ACHN (cell line): ENCODE measurements at regions not wholly inside any gene's neighbourhood (a gene's known extent, or its start where the extent isn't known, plus 50 kb on each side); places are given as distances from the start of the nearest gene placed in this dataset.
A peak's percentile ranks its signal among the peaks of the same experiment; 100 is the strongest.

Source experiments
- DNase-seq: peaks from one replicate; pipeline ENCODE4 v3.0.0-alpha.2; 2015
- in situ Hi-C: cut with HindIII; loops from 2 replicates; pipeline ENCODE4 v1.10.0; 2017; ENCODE audit warnings: low sequenced_read_pairs, low pct_ligation_motif_present, low pct_unique_long_range_greater_than_20kb

- in situ Hi-C loops = no loop called here
These were observed 165.2 kb upstream of the RBMS1 start for GRCh38 chr2:160658851-160659250.

GRCh38 chr2:160660741-160661140 lies 167.1 kb upstream of the RBMS1 start:
- in situ Hi-C loops = no loop called here
- no peak for DNase-seq

More at GRCh38 chr2:160658851-160659250, 165.2 kb upstream of the RBMS1 start:
- DNase-seq = no peak

GRCh38 chr2:160664603-160665140 lies 171.1 kb upstream of the RBMS1 start:
- no peak for DNase-seq
- in situ Hi-C loops = no loop called here

- in situ Hi-C loops = no loop called here
- peak; percentile 81 for DNase-seq
These were observed 172.8 kb upstream of the RBMS1 start for GRCh38 chr2:160666154-160667060.

GRCh38 chr2:160667811-160668210 lies 174.2 kb upstream of the RBMS1 start:
- in situ Hi-C loops = no loop called here
- no peak for DNase-seq

GRCh38 chr2:160670618-160671017 lies 177.0 kb upstream of the RBMS1 start:
- DNase-seq = no peak
- in situ Hi-C loops = no loop called here

GRCh38 chr2:160672211-160672610 lies 178.6 kb upstream of the RBMS1 start:
- in situ Hi-C loops = no loop called here
- no peak for DNase-seq

- DNase-seq = no peak
- in situ Hi-C loops = no loop called here
These were observed 180.6 kb upstream of the RBMS1 start for GRCh38 chr2:160674146-160674750.

- in situ Hi-C loops = no loop called here
- no peak for DNase-seq
These were observed 186.1 kb upstream of the RBMS1 start for GRCh38 chr2:160679686-160680085.

- in situ Hi-C loops = no loop called here
- no peak for DNase-seq
These were observed 186.7 kb upstream of the RBMS1 start for GRCh38 chr2:160680294-160680693.

GRCh38 chr2:160680974-160681373 lies 187.4 kb upstream of the RBMS1 start:
- in situ Hi-C loops = no loop called here

GRCh38 chr2:160683206-160683605 lies 189.6 kb upstream of the RBMS1 start:
- in situ Hi-C loops = no loop called here
- DNase-seq = no peak

More at GRCh38 chr2:160680974-160681373, 187.4 kb upstream of the RBMS1 start:
- no peak for DNase-seq

GRCh38 chr2:160687629-160688028 lies 194.0 kb upstream of the RBMS1 start:
- no peak for DNase-seq
- in situ Hi-C loops = no loop called here

- DNase-seq = no peak
- in situ Hi-C loops = no loop called here
These were observed 195.8 kb upstream of the RBMS1 start for GRCh38 chr2:160689441-160689840.

GRCh38 chr2:160694221-160694620 lies 200.6 kb upstream of the RBMS1 start:
- no peak for DNase-seq
- in situ Hi-C loops = no loop called here

- in situ Hi-C loops = no loop called here
- DNase-seq = no peak
These were observed 201.0 kb upstream of the RBMS1 start for GRCh38 chr2:160694631-160695030.

- in situ Hi-C loops = no loop called here
- DNase-seq = no peak
These were observed 201.9 kb upstream of the RBMS1 start for GRCh38 chr2:160695402-160696086.

GRCh38 chr2:160696087-160696452 lies 202.5 kb upstream of the RBMS1 start:
- DNase-seq = no peak
- in situ Hi-C loops = no loop called here

- no peak for DNase-seq
- in situ Hi-C loops = no loop called here
These were observed 204.2 kb upstream of the RBMS1 start for GRCh38 chr2:160697817-160698216.
